ENCODE measurements at regions not wholly inside any gene's neighbourhood (a gene's known extent, or its start where the extent isn't known, plus 50 kb on each side); places are given as distances from the start of the nearest gene placed in this dataset.
"Not testable (repeated sequence)": the region's sequence is repeated elsewhere in the genome, so short reads cannot be mapped to it uniquely, and the experiment has no call there.

DNA sequence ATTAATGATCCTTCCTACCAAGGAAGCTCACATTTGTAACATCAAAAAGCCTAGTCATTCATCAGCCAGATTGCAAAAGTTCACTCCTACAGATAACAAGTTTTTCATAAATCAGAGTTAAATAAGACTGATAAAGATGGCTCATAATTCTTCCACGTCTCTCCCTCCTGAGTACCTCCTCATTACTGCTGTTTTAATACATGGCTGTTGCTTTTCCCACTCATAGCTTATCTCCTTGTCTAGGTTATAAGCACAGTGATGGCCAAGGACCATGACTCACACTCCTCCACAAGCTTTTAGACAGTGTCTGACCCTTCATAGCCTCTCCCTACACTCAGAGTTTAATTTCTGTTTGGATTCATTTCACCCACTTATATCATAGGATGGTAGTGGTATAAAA is 100.9 kb upstream of the MON1B start:
- DNase-seq (ENCODE audit: low read depth), result no peak
- H3K4me3 ChIP-seq (ENCODE audit: low read depth, low read length), result no peak overlapping the region

DNA sequence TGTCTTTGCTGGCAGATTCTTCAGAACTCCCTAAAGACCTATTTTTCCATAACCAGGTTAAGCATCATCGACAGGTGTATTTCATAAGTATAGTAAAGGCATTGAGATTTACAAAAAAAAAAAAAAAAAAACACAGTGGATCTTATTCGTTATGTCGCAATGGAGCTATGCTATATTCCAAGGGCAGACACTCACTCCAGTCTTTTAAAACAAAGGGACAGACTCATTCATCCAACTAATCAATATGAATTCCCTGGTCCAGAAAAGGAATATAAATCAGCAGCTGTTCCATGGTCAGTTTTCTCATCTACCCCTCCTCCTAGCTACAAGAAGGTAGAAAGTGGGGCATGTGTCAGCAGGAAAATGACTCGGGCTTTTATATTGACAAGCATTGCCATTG is 97.7 kb upstream of the MON1B start:
- no peak overlapping the region for H3K4me3 ChIP-seq (ENCODE audit: low read depth, low read length)
- no peak for DNase-seq (ENCODE audit: low read depth)

DNA sequence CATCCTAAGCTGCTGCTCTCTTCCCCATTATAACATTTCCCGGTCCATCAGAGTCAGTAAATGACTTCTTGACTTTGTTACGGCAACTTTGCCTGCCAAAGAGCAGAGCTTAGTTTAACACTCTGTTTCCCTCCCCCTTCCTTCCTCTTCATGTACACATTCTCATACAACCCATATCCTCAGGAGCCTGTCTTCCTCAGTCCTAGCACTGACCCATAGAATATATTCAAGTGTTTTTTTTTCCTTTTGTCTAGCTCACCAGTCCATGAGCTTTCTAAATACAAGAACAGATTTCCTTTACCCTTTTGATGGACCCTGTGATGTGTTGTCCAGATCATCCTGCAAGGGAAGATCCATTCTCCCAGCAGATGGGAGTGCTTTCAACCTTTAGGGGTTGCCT is 97.0 kb upstream of the MON1B start:
- DNase-seq (ENCODE audit: low read depth), result no peak
- no peak overlapping the region for H3K4me3 ChIP-seq (ENCODE audit: low read depth, low read length)

DNA sequence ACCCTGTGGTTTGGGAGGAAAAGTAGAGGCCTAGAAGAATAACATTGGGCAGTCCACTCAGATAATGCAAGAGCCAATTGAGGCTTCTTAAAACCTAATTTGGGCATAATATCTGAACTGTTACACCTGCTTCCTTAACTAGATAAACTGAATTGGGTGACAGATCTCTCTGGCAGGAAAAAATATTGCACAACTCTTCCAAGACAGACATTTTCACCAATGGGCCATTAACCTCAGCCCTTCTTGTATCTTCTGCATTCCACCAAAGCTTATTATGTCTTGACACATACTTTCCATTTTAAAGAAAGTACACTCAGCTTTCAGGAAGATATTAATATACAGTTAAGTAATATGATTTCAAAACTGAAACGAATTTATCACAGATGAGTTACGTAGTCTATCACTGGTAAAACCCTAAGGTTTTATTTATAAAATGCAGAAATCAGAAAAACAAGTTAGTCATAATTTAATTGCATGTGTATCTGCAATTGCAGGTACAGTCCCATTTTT is 79.9 kb upstream of the MON1B start:
- DNase-seq (ENCODE audit: low read depth), result no peak

DNA sequence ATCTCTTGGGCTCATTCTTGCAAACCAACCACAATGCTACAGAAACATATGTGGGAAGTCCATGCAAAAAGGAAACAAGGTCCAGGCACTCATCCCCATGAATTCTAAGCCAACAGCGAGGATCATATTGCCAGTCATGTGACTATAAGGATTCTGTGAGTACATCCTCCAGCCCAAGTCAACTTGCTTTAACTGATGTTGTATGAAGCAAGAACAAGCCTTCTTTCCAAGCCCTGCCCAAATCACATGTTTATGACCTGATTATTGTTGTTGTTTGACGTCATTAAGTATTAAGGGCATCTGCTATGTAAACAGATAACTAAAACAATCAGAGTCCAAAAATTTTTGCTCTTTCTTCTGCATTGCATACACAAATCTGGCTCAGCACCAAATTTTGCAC is 78.2 kb upstream of the MON1B start:
- no peak for DNase-seq (ENCODE audit: low read depth)
- no peak overlapping the region for H3K4me3 ChIP-seq (ENCODE audit: low read depth, low read length)

More for the DNA sequence above, 79.9 kb upstream of the MON1B start:
- H3K4me3 ChIP-seq (ENCODE audit: low read depth, low read length), result no peak overlapping the region

DNA sequence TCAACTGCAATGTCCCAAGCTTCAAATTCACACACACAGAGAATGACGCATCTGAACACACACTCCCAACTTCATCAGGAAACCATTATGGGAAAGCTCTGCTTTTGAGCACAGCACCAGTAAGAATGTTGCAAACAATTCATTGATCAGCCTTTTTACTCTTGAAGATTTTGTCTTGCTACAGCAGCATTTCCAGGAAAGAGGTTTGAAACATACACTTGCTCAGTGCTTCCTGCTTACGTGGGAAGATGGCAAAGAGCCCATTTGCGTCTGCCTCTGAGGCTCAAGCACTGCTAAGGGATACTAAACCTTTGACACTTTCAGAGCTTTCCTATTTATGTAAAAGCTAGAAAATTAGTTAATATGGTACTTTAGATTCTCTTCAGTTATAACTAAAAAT is 77.2 kb upstream of the MON1B start:
- H3K4me3 ChIP-seq (ENCODE audit: low read depth, low read length), result no peak overlapping the region
- DNase-seq (ENCODE audit: low read depth), result no peak

DNA sequence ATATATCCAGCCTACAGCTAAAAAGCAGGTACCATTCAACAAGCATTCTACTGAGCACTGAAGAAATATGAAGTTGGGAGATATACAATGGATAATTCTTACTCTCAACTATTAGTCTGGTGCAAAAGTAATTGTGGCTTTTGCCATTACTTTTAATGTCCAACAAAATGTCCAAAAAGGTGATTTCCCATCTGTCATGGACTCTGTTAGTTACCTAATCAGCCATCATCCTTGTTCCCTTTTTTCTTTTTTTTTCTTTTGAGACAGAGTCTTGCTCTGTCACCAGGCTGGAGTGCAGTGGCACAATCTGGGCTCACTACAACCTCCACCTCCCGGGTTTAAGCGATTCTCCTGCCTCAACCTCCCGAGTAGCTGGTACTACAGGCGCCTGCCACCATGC is 76.6 kb upstream of the MON1B start:
- H3K4me3 ChIP-seq (ENCODE audit: low read depth, low read length); DNase-seq (ENCODE audit: low read depth): not testable (repeated sequence)

DNA sequence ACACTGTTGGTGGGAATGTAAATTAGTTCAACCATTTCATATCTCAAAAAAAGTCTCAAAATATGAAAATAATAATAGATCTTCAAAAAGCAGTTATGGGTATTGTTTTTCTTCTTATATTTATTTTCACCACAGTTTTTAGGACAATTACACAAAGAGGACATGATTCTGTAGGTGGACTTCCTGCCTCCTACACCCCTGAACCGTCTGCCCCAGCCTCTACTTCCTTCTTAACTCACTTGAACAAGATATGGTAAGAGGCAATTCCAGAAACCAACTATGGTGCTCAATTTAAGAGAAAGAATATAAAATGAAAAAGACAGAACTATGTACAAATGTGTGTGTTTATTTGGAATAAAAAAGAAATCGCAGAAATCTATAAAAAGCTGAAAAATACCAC is 74.1 kb upstream of the MON1B start:
- DNase-seq (ENCODE audit: low read depth), result no peak
- no peak overlapping the region for H3K4me3 ChIP-seq (ENCODE audit: low read depth, low read length)

DNA sequence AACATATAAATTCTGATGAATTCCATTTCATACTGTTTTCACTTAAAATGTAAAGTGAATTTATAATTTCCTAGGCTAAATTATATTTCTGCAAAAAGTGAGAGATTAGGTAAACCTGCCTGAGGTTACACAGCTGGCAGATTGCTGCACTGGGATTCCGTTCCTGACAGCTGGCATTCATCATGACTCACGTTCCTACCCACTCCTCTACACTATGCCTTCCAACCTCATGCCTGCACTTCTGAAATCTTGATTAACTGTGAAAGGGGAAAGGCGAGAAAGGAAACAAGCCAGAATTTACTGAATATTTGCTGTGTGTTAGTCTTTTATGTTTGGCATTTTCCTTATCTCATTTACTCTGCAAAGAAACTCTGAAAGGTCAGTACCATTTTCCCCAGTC is 73.3 kb upstream of the MON1B start:
- no peak for DNase-seq (ENCODE audit: low read depth)
- H3K4me3 ChIP-seq (ENCODE audit: low read depth, low read length), result no peak overlapping the region

DNA sequence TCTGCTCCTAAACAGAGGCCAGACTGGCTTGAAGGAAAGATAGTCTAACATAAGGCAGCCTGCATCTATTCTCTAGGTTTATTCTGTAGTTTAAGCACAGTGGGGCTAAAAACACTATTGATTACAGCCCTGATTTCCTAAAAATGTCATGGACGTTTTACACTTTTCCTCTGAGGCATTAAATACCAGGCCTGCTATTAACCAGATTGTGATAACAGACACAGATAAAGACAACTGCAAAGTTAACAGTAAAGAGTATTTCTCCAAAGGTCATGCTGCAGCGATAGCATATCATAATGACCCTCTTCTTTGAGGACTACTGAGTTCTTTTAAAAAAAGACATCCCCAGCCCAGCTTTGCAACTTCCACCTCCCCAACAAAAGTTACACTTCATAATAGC is 59.6 kb upstream of the MON1B start:
- no peak overlapping the region for H3K4me3 ChIP-seq (ENCODE audit: low read depth, low read length)
- no peak for DNase-seq (ENCODE audit: low read depth)

DNA sequence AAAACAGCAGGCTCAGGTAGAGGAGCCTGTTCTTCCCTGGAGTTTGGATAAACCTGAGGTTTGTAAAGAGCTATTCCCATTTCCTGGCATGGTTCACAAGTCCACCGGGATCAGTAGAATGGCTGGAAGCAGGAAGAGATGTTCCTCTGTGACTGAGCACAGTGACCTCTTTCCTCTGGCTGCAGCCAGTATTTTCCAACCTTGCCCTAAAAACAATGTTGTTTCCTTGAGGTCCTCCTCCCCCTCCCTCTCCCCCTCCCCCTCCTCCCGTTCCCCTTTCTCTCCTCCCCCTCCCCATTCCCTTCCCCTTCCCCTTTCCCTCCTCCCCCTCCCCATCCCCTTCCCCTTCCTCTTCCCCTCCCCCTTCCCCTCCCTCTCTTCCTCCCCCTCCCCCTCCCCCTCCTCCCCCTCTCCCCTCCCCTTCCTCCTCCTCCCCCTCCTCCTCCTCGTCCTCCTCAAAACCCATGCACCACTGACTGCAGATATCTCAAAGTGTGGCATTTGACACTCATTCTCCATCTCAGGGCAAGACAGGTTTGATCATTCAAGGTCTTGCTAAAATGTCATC is 58.9 kb upstream of the MON1B start:
- no peak for DNase-seq (ENCODE audit: low read depth)
- H3K4me3 ChIP-seq (ENCODE audit: low read depth, low read length), result no peak overlapping the region

DNA sequence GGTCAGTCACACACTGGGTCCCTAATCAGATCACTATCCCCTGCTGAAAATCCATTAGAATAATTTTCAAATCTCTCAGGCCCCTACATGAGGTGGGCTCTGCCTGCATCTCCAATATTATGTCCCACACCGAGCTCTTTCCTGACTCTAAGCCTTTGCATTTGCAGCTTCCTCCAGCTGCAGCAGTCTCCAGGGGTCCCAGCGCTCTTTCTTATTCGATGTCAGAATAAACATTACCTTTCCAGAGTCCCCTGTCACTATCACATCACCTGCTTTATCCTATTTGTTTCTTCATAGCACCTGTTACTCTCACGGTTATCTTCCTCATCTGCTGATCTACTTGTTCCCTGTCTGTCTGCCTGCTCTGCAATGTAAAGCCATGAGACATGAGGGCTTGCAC is 57.3 kb upstream of the MON1B start:
- H3K4me3 ChIP-seq (ENCODE audit: low read depth, low read length), result no peak overlapping the region
- no peak for DNase-seq (ENCODE audit: low read depth)

DNA sequence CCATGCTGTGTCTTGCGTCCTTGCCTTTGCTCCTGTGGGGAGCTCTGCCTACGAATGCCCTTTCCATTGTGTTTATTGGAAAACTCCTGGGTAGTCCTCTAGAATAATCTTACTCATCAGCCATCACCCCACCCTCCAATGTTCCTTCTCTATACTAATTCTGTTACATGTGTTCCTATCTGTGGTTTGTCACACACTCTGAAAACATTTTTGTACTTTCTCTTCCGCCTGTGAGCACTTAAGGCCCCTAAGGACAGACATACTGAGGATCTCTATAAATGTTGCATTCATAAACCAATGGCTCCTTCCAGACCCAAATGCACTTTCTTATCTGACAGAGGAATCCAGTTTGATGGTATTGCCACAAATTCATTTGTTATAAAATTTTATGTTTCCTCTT is 53.9 kb upstream of the MON1B start:
- no peak for DNase-seq (ENCODE audit: low read depth)
- no peak overlapping the region for H3K4me3 ChIP-seq (ENCODE audit: low read depth, low read length)
